ENCODE measurements at regions not wholly inside any gene's neighbourhood (a gene's known extent, or its start where the extent isn't known, plus 50 kb on each side); places are given as distances from the start of the nearest gene placed in this dataset.
"Not testable (repeated sequence)": the region's sequence is repeated elsewhere in the genome, so short reads cannot be mapped to it uniquely, and the experiment has no call there.

DNA sequence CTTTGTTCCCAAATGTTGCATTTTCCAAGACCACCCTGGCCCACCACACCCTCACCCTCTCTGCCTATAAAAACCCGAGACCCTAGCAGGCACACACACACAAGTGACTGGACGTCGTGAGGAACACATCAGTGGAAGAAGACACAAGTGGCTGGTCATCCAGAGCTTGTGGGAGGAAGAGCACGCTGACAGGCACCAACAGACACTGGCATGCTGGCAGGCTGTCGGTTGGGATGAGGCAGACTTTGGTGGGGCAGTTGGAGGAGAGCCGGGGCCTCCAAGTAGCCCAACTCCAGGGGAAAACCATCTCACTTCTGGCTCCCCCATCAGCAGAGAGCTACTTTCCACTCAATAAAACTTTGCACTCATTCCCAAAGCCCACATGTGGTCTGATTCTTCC, 225.5 kb upstream of the ZEB2 start:
- Mint-ChIP-seq H3K9me3 (ENCODE audit: unreplicated experiment) (peaks cover 41% of the 10 kb centered on the region), H3K4me3 (ENCODE audit: unreplicated experiment) (no peak overlapping the region), H3K27ac (ENCODE audit: unreplicated experiment) (no peak overlapping the region), H3K27me3 (ENCODE audit: unreplicated experiment) (no peaks in the 10 kb centered on the region), H3K36me3 (ENCODE audit: unreplicated experiment) (peaks cover 20% of the 10 kb centered on the region), H3K4me1 (ENCODE audit: unreplicated experiment) (no peaks in the 10 kb centered on the region)
- DNase-seq (ENCODE audit: extremely low spot score, unreplicated experiment) = no peak
- TF ChIP-seq, protein P1, sequence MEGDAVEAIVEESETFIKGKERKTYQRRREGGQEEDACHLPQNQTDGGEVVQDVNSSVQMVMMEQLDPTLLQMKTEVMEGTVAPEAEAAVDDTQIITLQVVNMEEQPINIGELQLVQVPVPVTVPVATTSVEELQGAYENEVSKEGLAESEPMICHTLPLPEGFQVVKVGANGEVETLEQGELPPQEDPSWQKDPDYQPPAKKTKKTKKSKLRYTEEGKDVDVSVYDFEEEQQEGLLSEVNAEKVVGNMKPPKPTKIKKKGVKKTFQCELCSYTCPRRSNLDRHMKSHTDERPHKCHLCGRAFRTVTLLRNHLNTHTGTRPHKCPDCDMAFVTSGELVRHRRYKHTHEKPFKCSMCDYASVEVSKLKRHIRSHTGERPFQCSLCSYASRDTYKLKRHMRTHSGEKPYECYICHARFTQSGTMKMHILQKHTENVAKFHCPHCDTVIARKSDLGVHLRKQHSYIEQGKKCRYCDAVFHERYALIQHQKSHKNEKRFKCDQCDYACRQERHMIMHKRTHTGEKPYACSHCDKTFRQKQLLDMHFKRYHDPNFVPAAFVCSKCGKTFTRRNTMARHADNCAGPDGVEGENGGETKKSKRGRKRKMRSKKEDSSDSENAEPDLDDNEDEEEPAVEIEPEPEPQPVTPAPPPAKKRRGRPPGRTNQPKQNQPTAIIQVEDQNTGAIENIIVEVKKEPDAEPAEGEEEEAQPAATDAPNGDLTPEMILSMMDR (IDR thresholded peaks at IDR 0.05) = no peak

DNA sequence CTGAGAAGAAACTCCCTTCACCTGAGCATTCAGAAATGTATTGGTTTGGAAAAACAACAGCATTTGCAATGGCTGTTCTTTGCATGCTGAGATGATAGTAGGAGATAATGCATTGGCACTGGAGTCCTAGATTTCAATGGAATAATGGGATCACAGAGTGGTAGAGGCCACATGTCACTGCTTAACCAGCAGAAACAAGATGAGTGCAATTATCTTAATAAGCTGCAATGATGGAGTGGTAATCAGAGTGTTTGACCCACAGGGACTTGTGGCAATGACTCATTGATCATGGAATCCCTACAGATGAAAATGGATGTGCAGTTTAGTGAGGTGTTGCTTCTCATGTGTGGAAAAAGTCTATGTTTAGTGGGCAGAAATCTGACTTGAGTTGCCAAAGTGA, 218.8 kb upstream of the ZEB2 start:
- H3K27ac Mint-ChIP-seq (ENCODE audit: unreplicated experiment) = no peak overlapping the region
- no peaks in the 10 kb centered on the region for H3K27me3 Mint-ChIP-seq (ENCODE audit: unreplicated experiment)
- TF ChIP-seq, protein P1 (IDR thresholded peaks at IDR 0.05) = no peak
- H3K4me1 Mint-ChIP-seq (ENCODE audit: unreplicated experiment) = no peaks in the 10 kb centered on the region
- no peak for DNase-seq (ENCODE audit: extremely low spot score, unreplicated experiment)
- H3K9me3 Mint-ChIP-seq (ENCODE audit: unreplicated experiment) = peaks cover 17% of the 10 kb centered on the region
- H3K4me3 Mint-ChIP-seq (ENCODE audit: unreplicated experiment) = no peak overlapping the region
- H3K36me3 Mint-ChIP-seq (ENCODE audit: unreplicated experiment) = peaks cover 3% of the 10 kb centered on the region

GRCh38 chr2:144730711-144731110, 210.8 kb upstream of the ZEB2 start:
- TF ChIP-seq, protein P1 (IDR thresholded peaks at IDR 0.05) = no peak
- Mint-ChIP-seq H3K27ac (ENCODE audit: unreplicated experiment) (no peak overlapping the region), H3K36me3 (ENCODE audit: unreplicated experiment) (peaks cover 3% of the 10 kb centered on the region), H3K27me3 (ENCODE audit: unreplicated experiment) (no peaks in the 10 kb centered on the region), H3K4me1 (ENCODE audit: unreplicated experiment) (no peaks in the 10 kb centered on the region), H3K9me3 (ENCODE audit: unreplicated experiment) (peaks cover 12% of the 10 kb centered on the region), H3K4me3 (ENCODE audit: unreplicated experiment) (no peak overlapping the region)
- no peak for DNase-seq (ENCODE audit: extremely low spot score, unreplicated experiment)

GRCh38 chr2:144724460-144724859, 204.5 kb upstream of the ZEB2 start:
- not testable (repeated sequence) for H3K4me1 Mint-ChIP-seq (ENCODE audit: unreplicated experiment); H3K27me3 Mint-ChIP-seq (ENCODE audit: unreplicated experiment); H3K36me3 Mint-ChIP-seq (ENCODE audit: unreplicated experiment); H3K4me3 Mint-ChIP-seq (ENCODE audit: unreplicated experiment); DNase-seq (ENCODE audit: extremely low spot score, unreplicated experiment); H3K9me3 Mint-ChIP-seq (ENCODE audit: unreplicated experiment); H3K27ac Mint-ChIP-seq (ENCODE audit: unreplicated experiment)

- TF ChIP-seq, protein P1 (IDR thresholded peaks at IDR 0.05) = no peak
- DNase-seq (ENCODE audit: extremely low spot score, unreplicated experiment) = no peak
- peaks cover 13% of the 10 kb centered on the region for H3K4me1 Mint-ChIP-seq (ENCODE audit: unreplicated experiment)
- peaks cover 2% of the 10 kb centered on the region for H3K36me3 Mint-ChIP-seq (ENCODE audit: unreplicated experiment)
- no peak overlapping the region for H3K4me3 Mint-ChIP-seq (ENCODE audit: unreplicated experiment)
- H3K9me3 Mint-ChIP-seq (ENCODE audit: unreplicated experiment) = peaks cover 14% of the 10 kb centered on the region
- H3K27me3 Mint-ChIP-seq (ENCODE audit: unreplicated experiment) = no peaks in the 10 kb centered on the region
- H3K27ac Mint-ChIP-seq (ENCODE audit: unreplicated experiment) = no peak overlapping the region
These were observed 198.5 kb upstream of the ZEB2 start for GRCh38 chr2:144718376-144718775.

- TF ChIP-seq, protein P1 (IDR thresholded peaks at IDR 0.05) = no peak
- DNase-seq (ENCODE audit: extremely low spot score, unreplicated experiment) = no peak
- no peak overlapping the region for H3K27ac Mint-ChIP-seq (ENCODE audit: unreplicated experiment)
- peaks cover 30% of the 10 kb centered on the region for H3K4me1 Mint-ChIP-seq (ENCODE audit: unreplicated experiment)
- H3K4me3 Mint-ChIP-seq (ENCODE audit: unreplicated experiment) = no peak overlapping the region
- peaks cover 14% of the 10 kb centered on the region for H3K9me3 Mint-ChIP-seq (ENCODE audit: unreplicated experiment)
- H3K27me3 Mint-ChIP-seq (ENCODE audit: unreplicated experiment) = no peaks in the 10 kb centered on the region
- H3K36me3 Mint-ChIP-seq (ENCODE audit: unreplicated experiment) = peaks cover 2% of the 10 kb centered on the region
These were observed 196.1 kb upstream of the ZEB2 start for GRCh38 chr2:144715992-144716391.

Measured in osteocyte (in vitro differentiated cells).